A172 (cell line): ENCODE measurements at regions not wholly inside any gene's neighbourhood (a gene's known extent, or its start where the extent isn't known, plus 50 kb on each side); places are given as distances from the start of the nearest gene placed in this dataset.
"Not testable (repeated sequence)": the region's sequence is repeated elsewhere in the genome, so short reads cannot be mapped to it uniquely, and the experiment has no call there.

Source experiments
- DNase-seq: peaks from one replicate; pipeline ENCODE4 v3.0.0-alpha.2; 2015; ENCODE audit warnings: low spot score

DNA sequence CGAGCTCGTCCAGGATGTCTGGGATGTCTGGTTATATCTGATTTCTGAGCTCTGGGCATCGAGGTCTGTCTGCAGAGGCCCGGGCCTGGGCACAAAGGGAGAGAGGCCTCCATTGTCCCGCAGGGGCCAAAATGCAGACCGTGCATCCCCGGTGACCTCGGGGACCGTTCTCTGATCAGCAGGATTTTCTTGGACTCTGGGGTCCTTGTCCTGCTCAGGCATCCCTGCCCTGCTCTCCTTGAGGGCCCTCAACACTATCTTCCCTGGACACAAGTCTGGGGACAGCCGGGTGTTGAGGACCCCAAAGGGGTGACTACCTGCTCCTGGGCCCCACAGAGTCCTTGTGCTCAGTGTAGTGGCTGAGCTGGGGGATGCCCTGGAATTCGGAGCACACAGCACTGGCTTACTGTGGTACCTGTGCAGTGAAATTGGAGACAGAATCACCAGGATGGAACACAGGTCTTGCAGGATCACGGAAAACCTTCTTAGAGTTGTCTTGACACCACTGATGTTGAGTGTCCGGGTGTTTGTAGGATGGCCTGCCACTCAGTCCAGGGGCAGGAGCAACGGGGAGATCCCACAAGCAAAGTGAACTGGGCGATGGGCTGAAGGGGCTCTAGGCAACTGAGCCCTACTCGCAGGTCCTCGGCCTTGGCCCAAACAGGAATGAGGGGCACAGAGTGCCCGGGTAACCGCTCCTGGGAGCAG lies 1369.2 kb downstream of the CDH12 start:
- DNase-seq, result not testable (repeated sequence)

- not testable (repeated sequence) for DNase-seq
Observed at GRCh38 chr5:21482983-21483650, 1370.0 kb downstream of the CDH12 start.

DNA sequence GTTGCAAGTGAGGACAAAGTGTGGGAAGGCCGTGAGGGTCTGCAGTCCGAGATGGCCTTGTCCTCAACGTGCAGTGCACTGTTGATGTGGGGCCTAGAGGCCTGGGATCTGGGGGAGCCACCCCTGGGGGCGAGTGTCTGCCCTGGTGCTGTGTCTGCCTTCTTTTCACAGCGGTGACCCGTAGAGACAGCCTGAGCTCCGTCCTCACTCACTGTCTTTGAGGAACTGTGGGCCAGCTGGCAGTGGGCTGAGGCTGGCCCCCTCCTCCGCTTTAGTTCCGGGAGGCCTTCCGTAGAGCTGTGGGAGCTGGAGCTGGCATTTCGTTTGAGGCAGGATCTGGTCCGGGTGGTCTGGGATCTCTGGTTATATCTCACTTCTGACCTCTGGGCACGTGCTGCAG lies 1370.6 kb downstream of the CDH12 start:
- not testable (repeated sequence) for DNase-seq

- DNase-seq, result not testable (repeated sequence)
Observed at GRCh38 chr5:21481320-21482270, 1371.5 kb downstream of the CDH12 start.

GRCh38 chr5:21480054-21480453 lies 1373.1 kb downstream of the CDH12 start:
- not testable (repeated sequence) for DNase-seq

DNA sequence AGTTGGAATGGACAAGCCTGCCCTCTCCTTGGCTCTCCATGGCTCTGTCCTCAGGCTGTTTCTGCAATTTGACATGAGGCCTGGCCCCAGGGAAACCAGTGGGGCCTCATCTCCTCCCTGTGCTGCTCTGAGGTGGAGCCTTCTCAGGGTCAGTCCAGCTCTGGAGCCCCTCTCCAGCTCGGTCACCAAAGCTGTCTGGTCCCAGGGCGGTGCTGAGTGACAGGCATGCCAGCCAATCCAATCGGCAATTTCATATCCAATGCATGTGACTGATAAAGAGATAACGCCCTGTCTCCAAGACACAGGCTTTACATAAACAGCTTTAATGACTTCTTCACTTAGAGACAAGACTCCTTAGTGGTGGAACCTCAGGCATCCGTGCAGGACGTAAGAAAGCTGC lies 1379.2 kb downstream of the CDH12 start:
- DNase-seq, result not testable (repeated sequence)

DNA sequence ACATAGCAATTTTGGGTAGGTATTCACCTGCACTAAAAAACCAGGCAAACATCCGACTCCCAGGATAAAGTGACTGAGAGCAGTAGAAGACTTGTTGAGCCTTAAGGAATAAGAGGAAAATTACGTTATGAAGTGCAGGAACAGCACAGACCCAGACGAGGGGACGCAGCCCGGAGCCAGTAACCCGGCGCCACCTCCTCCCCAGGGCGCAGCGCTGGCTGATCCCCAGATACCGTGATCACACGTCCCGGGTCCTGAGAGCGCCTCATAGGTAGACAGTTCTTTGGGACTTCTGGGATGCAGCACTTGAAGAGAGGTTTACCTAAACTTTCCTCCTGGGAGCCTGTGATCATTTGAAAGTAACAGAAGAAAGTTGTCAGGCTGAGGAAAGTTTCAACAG lies 1379.7 kb downstream of the CDH12 start:
- DNase-seq, result not testable (repeated sequence)

DNA sequence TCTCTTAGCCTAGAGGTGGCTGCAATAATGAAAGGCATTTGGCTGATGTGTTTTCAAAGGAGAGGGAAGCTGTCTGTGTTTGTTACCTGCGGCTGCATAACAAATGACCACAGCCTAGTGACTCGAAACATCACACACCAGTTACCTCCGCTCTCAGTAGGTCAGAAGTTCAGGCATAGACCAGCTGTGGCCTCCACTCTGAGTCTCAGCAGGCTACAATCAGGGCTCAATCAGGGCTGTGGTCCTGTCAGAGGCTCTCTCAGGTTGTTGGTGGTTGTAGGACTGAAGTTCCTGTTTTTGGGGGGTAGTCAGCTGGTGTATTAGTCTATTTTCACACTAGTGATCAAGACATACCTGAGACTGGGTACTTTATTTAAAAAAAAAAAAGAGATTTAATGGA lies 1381.5 kb downstream of the CDH12 start:
- not testable (repeated sequence) for DNase-seq

GRCh38 chr5:21469523-21470101 lies 1383.5 kb downstream of the CDH12 start:
- DNase-seq, result peak; percentile 59

DNA sequence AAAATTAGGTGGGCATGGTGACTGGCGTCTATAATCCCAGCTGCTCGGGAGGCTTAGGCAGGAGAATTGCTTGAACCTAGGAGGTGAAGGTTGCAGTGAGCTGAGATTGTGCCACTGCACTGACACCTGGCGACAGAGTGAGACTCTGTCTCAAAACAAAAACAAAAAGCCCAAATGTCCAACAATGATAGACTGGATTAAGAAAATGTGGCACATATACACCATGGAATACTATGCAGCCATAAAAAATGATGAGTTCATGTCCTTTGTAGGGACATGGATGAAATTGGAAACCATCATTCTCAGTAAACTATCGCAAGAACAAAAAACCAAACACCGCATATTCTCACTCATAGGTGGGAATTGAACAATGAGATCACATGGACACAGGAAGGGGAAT lies 1385.6 kb downstream of the CDH12 start:
- not testable (repeated sequence) for DNase-seq

DNA sequence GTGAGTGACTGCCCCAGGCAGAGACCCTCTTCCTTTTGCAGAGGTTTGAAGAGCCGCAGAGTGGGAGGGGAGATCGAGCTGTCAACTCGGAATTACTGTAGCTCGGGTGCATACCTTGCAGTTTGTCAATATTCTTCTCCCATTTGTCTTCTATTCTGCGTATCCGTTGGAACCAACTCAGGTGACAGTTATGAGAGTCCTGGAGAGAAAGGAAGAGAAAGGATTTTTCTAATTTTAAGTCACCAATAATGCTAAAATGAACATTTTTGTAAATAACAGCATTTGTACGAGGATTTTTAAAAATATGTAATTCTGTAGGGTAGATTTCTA lies 1393.4 kb downstream of the CDH12 start:
- not testable (repeated sequence) for DNase-seq

DNA sequence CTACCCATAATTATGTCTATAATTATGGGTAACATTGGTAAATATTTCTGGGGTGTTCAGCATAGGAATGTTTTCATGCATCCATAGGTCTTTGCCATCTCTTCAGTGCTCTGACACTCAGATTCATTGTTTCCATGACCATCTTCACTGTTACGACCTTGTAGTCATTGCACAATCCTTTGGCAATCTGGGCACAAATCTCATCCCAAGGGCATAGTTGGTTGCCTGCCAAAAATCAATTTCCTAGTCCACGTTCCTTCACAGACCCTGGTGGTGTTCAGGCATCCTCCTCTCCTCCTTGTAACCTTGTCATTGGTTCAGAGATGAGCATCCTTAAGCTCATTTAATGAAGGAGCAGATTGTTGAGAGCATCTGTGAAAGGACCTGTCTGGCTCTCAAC lies 1400.7 kb downstream of the CDH12 start:
- DNase-seq, result no peak

DNA sequence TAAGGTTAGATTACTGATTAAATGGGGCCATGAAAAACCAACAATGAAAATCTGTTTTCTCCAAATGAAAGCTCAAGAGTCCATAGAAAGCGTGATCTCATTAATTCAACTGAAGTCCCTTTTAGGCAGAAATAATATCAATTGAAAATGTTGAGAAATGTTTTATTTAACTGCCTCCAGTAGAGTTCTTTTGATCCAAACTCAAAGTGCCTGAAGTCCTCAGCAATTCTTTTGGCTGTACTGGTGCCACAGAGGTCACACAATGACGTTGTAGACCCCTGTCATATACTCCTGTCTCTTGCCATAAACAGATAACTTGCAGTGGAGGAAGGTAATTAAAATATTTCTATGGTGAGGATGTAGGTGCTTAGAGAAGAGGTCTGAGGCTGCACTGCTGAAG lies 1420.5 kb downstream of the CDH12 start:
- DNase-seq, result no peak

- no peak for DNase-seq
Observed at GRCh38 chr5:21424907-21425306, 1428.2 kb downstream of the CDH12 start.

DNA sequence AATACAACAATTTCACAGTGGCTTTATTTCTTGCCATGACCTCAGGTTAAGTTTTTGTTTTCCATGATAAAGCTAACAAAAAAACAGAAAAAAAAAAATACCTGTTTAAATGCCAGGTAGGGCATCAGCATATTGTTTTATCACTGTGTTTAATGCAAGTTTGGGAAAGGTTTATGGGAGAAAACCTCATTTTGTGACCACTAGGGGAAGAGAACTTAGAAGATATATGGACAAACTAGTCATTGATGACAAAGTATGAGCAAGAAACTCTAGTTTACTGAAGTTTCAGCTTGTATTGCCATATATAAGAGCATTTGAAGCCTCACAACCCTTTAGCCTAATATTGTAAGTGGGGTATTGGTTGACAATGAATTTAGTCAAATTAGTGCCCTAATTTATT lies 1431.4 kb upstream of the CDH18 start:
- no peak for DNase-seq

- not testable (repeated sequence) for DNase-seq
Observed at GRCh38 chr5:21402089-21402488, 1414.1 kb upstream of the CDH18 start.

DNA sequence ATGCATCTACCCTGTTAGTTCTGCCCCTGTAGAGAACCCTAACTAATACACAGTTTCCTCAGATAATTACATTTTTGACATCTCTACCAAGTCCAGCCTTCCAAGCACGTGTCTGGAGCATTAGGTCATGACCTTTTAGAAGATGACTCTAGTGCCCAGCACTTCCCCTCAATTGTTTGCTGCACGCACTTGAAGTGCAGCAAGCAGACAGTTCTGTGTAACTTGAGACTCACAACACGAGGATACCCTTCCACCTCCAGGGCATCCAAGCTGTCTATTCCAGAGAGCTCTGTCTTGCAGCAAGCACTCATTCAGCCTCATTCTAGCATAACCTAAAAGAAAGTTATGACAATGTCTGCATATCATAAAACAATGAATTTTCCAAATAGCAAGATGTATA lies 1410.5 kb upstream of the CDH18 start:
- no peak for DNase-seq

DNA sequence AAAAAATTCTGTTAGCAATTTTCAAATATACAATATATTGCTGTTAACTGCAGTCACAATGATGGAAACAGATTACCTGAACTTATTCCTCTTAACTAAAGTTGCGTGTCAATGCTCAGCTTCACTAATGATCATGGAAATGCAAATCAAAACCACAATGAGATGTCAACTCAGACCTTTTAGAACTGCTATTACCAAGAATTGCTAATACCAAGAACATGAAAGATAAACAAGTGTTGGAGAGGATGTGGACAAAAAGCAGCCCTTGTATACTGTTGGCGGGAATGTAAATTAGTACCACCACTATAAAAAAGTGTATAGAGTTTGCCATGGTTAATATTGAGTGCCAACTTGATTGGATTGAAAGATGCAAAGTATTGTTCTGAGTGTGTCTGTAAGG lies 1409.7 kb upstream of the CDH18 start:
- DNase-seq, result no peak

DNA sequence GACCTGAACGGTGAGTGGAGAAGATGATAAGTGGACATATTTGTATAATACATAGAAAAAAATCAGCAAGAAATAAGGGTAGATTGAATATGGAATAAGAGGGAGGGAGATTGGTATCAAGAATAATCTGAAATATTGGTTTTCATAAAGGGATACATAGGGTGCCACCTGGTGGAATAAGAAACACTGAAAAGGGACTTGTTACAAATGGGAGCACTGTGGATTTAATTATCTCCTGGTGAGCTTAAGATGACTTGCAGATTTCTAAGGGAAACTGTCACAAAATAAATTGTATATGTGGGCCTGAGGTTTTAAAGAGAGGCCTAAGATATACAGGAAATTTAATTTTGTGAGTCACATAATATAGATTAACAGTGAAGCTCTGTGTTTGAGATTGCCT lies 1403.5 kb upstream of the CDH18 start:
- peak; percentile 45 for DNase-seq

- not testable (repeated sequence) for DNase-seq
Observed at GRCh38 chr5:21360754-21361153, 1372.8 kb upstream of the CDH18 start.

GRCh38 chr5:21341948-21342261 lies 1353.9 kb upstream of the CDH18 start:
- DNase-seq, result not testable (repeated sequence)
